HG03039 (cell line): ENCODE measurements at regions not wholly inside any gene's neighbourhood (a gene's known extent, or its start where the extent isn't known, plus 50 kb on each side); places are given as distances from the start of the nearest gene placed in this dataset.

Experiments
- ATAC-seq: cut with Tn5 transposase; IDR thresholded peaks from one replicate; pipeline ENCODE4 v1.9.1; 2021; ENCODE audit warnings: mild to moderate bottlenecking, moderate library complexity; ENCODE audit not compliant: unreplicated experiment

GRCh38 chr17:79478841-79479240, 132.0 kb downstream of the RBFOX3 start:
- ATAC-seq = no peak

GRCh38 chr17:79478051-79478461, 132.8 kb downstream of the RBFOX3 start:
- ATAC-seq = no peak

DNA sequence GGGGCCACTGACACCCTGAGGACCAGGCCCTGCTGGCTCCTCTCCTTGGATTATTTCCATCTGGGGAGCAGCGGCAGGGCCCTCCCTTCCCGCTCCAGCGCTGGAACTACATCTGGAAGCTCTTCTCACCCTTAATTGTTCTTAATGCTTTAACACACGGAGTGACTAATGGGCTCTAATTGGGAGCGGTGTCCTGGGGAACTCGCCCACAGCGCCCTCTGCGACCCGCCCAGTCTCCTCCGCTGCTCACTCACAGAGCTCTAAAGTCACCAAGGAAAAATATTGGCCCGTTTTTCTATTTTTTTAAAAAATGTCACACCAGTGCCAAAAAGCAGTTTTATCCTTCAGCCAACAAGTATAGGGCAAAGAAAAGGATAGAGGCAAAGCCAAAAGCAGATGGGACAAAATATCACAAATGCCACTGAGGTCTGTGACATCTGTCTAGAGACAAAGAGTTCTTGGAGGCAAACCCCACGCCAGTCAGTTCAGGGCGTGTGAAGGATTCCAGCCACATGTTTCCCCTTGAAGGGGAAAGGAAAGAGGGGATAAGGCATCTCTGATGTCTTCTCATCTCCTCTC, 134.7 kb downstream of the RBFOX3 start:
- ATAC-seq = no peak

DNA sequence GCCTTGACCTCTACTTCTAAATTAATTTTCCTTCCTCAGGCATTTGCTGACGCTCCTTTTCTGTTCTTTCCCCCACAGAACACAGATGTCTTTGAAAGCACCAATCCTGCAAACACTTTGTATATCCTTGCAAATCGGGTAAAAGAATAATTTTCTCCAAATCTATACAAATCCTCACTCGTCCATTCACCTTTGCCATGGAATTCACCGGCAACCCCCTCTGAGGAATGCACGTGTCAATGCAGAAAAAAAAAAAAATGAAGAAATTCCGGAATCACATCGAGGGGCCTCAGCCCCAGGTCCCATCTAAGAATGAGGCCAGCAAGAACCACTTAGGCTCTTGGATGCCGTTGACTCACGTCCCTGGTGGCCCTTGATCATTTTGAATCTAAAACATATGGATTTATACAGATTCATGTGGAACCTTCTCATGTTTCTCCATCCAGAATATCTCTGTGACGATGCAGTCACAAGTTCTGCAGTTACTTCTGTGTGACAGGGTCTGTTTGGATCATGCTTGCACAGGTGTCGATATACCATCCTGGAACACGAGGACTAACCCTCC, 136.9 kb downstream of the RBFOX3 start:
- ATAC-seq = no peak

- ATAC-seq = no peak
Measured at GRCh38 chr17:79473111-79473875, 137.6 kb downstream of the RBFOX3 start.

DNA sequence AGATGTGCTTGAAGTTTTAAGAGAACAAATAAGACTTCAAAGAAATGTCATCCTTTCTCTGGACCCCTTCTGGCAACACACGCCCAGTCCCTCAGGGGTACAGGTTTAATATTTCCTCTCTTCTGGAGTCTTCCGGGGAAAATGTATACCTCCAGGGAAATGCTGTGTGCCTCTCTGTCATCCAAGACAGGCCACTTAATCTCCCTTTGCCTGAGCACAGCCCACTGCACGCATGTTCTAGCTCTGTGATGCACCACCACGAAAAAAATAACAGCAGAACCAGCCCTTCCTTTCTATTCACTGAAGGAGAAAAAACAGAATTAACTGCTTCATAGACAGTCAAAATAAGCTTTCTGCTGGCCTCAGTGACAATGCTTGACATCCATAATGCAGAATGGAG, 140.1 kb downstream of the RBFOX3 start:
- ATAC-seq = no peak

GRCh38 chr17:79469646-79470045, 141.2 kb downstream of the RBFOX3 start:
- no peak for ATAC-seq

GRCh38 chr17:79468183-79468944, 142.5 kb downstream of the RBFOX3 start:
- no peak for ATAC-seq

- no peak for ATAC-seq
Measured at GRCh38 chr17:79466562-79467350, 144.1 kb downstream of the RBFOX3 start.

- no peak for ATAC-seq
Measured at GRCh38 chr17:79465681-79466025, 145.2 kb downstream of the RBFOX3 start.

- ATAC-seq = no peak
Measured at GRCh38 chr17:79465011-79465680, 145.7 kb downstream of the RBFOX3 start.

- no peak for ATAC-seq
Measured at GRCh38 chr17:79464318-79465010, 146.4 kb downstream of the RBFOX3 start.

DNA sequence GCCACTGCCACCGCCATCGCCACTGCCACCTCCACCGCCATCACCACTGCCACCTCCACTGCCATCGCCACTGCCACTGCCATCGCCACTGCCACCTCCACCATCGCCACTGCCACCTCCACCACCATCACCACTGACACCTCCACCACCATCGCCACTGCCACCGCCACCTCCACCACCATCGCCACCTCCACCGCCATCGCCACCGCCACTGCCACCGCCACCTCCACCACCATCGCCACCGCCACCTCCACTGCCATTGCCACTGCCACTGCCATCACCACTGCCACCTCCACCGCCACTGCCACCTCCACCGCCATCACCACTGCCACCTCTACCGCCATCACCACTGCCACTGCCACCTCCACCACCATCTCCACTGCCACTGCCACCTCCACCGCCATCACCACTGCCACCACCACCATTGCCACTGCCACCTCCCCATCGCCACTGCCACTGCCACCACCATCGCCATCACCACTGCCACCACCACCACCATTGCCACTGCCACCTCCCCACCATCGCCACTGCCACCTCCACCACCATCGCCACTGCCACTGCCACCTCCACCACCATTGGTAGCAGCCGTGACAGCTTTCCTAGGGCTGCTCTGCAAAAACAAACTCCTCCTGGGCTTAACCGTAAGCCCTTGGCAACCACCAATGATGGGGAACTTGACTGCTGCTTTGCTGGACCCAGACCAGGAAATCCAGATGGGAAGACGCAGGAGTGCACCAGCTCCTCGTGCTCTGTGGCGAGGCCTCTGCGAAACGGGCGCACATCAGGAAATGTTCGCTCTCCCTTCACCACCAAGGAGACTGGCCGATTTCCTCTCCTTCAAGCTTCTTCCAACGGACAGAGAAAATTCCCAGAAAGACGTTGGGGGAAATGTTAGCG, 147.2 kb downstream of the RBFOX3 start:
- ATAC-seq = no peak

DNA sequence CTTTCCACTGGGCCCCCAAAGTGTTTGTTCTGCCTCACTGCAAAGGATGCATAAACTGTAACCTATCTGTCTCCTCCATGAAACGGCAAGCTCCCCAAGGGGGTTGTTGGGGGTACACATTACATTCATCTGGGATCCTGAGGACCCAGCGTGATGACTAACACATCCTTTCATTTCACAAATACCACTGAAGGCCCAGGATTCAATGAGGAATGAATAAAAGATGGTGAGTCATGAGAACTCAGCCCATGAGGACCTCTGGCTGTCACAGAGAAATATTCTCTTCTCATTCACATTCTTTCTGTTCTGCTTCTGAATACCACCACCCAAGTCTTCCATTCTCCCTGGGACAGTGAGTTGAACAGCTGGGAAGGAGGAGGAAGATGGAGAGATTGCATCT, 149.8 kb downstream of the RBFOX3 start:
- no peak for ATAC-seq

- no peak for ATAC-seq
Measured at GRCh38 chr17:79459846-79460245, 151.0 kb downstream of the RBFOX3 start.

- ATAC-seq = no peak
Measured at GRCh38 chr17:79459003-79459655, 151.7 kb downstream of the RBFOX3 start.

DNA sequence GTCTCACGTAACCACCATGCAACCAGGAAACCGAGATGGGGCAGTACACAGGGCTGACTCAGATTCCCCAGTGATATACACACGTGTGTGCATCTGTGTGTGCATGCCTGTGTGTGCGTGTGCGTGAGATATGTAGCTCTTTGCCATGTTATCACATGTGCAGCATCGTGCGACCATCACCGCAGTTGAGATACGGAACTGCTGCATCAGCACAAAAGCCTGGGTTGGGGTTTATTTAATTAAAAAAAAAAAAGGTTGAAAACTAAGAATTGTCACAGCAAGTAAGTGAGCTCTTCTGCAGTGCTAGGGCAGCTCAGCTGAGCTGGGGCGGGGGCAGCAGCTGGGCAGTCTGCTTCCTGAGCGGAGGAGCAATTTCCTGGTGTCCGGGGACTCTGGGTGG, 152.5 kb downstream of the RBFOX3 start:
- no peak for ATAC-seq

DNA sequence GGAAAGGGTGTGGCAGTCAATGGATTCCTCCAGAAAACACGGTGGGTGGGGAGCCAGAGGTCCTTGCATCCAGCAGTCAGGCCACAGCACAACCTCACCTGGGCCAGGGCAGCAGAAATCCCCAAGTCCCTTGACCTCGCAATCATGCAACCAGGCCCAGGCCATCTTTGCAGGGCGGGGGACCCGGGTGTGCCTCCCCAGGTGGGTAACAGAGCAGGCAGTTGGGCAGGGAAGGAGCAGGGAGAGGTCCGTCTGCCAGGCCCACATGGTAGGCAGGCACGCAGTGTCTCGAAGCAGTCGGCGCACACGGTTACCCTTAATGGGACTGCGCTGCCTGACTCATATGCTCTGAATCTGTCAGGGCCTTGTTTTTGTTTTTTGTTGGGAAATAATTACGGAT, 153.0 kb downstream of the RBFOX3 start:
- no peak for ATAC-seq
